Mesendoderm (in vitro differentiated cells): ENCODE measurements at regions not wholly inside any gene's neighbourhood (a gene's known extent, or its start where the extent isn't known, plus 50 kb on each side); places are given as distances from the start of the nearest gene placed in this dataset.

ENCODE experiments used
- DNase-seq: peaks from one replicate; pipeline ENCODE4 v3.0.0; 2013
- H2AK5ac ChIP-seq: 2 replicates; pipeline ENCODE4 v1.6.1; 2013; ENCODE audit warnings: low read length, inconsistent platforms
- H2BK120ac ChIP-seq: 2 replicates; pipeline ENCODE4 v1.6.1; 2013; ENCODE audit warnings: low read depth, mild to moderate bottlenecking, low read length, moderate library complexity, mixed read lengths
- H2BK15ac ChIP-seq: replicated peaks from 2 replicates; pipeline ENCODE4 v1.6.1; 2013; ENCODE audit warnings: low read depth, mild to moderate bottlenecking, moderate library complexity
- H2BK5ac ChIP-seq: 2 replicates; pipeline ENCODE4 v1.6.1; 2013; ENCODE audit warnings: low read length, inconsistent platforms
- H3K18ac ChIP-seq: 2 replicates; pipeline ENCODE4 v1.6.1; 2013; ENCODE audit warnings: mild to moderate bottlenecking, low read length, mixed read lengths
- H3K23ac ChIP-seq: one replicate; pipeline ENCODE4 v1.6.1; 2013; ENCODE audit warnings: low read length
- H3K27ac ChIP-seq: 2 replicates; pipeline ENCODE4 v1.5.1; 2013; ENCODE audit warnings: low read depth, mild to moderate bottlenecking, inconsistent platforms, low read length, moderate library complexity
- H3K27me3 ChIP-seq: 2 replicates; pipeline ENCODE4 v1.6.1; 2013; ENCODE audit warnings: low read length, control low read depth, mild to moderate bottlenecking, inconsistent platforms; ENCODE audit not compliant: insufficient read depth, poor library complexity
- H3K36me3 ChIP-seq: 2 replicates; pipeline ENCODE4 v1.6.1; 2013; ENCODE audit warnings: low read length, inconsistent platforms; ENCODE audit not compliant: control insufficient read depth, insufficient read depth
- H3K4ac ChIP-seq: one replicate; pipeline ENCODE4 v1.6.1; 2013; ENCODE audit warnings: low read depth, mild to moderate bottlenecking, low read length, moderate library complexity
- H3K4me1 ChIP-seq: 2 replicates; pipeline ENCODE4 v1.6.1; 2013; ENCODE audit warnings: low read depth, low read length, inconsistent platforms; ENCODE audit not compliant: control insufficient read depth
- H3K4me2 ChIP-seq: 2 replicates; pipeline ENCODE4 v1.6.1; 2013; ENCODE audit warnings: low read length
- H3K4me3 ChIP-seq: 2 replicates; pipeline ENCODE4 v1.5.1; 2013; ENCODE audit warnings: mild to moderate bottlenecking, low read length
- H3K56ac ChIP-seq: one replicate; pipeline ENCODE4 v1.6.1; 2013; ENCODE audit warnings: low read length
- H3K79me1 ChIP-seq: 2 replicates; pipeline ENCODE4 v1.6.1; 2013; ENCODE audit warnings: low read length, inconsistent platforms
- H3K79me2 ChIP-seq: 2 replicates; pipeline ENCODE4 v1.6.1; 2013; ENCODE audit warnings: mild to moderate bottlenecking, low read length; ENCODE audit not compliant: control insufficient read depth, insufficient read depth
- H3K9ac ChIP-seq: 2 replicates; pipeline ENCODE4 v1.6.1; 2013; ENCODE audit warnings: low read length, inconsistent platforms
- H4K5ac ChIP-seq: one replicate; pipeline ENCODE4 v1.6.1; 2013; ENCODE audit warnings: low read length
- H4K8ac ChIP-seq: one replicate; pipeline ENCODE4 v1.6.1; 2013; ENCODE audit warnings: low read depth, mild to moderate bottlenecking, control low read depth, low read length, moderate library complexity
- WGBS: extraction: QIAGEN DNeasy Blood & Tissue Kit; methylation state at CpG from one replicate; pipeline ENCODE4 v1.1.7; 2013; ENCODE audit warnings: low lambda C conversion rate, missing lambda C conversion rate; ENCODE audit not compliant: insufficient coverage; ENCODE audit errors: extremely low coverage; 5-methylcytosine and 5-hydroxymethylcytosine counted together

GRCh38 chr2:239568601-239569000, 167.8 kb upstream of the HDAC4 start:
- Histone ChIP-seq H3K36me3 (no peaks in the 10 kb centered on the region), H3K4me2 (no peak overlapping the region), H3K27ac (no peak overlapping the region), H4K5ac (no peak overlapping the region), H3K56ac (no peak overlapping the region), H3K23ac (no peak overlapping the region), H3K27me3 (no peaks in the 10 kb centered on the region), H2BK120ac (no peak overlapping the region), H2BK5ac (no peak overlapping the region), H3K4me1 (no peaks in the 10 kb centered on the region), H3K4me3 (no peak overlapping the region), H2BK15ac (no peak overlapping the region), H3K4ac (no peak overlapping the region), H4K8ac (no peak overlapping the region), H2AK5ac (no peak overlapping the region), H3K9ac (no peak overlapping the region), H3K79me2 (no peaks in the 10 kb centered on the region), H3K79me1 (no peaks in the 10 kb centered on the region), H3K18ac (no peak overlapping the region)
- DNase-seq = no peak
- WGBS = no CpG with 5 or more reads among the region's 4 CpGs

GRCh38 chr2:239567786-239568185, 167.0 kb upstream of the HDAC4 start:
- Histone ChIP-seq H3K9ac (no peak overlapping the region), H3K4ac (no peak overlapping the region), H3K4me3 (no peak overlapping the region), H3K23ac (no peak overlapping the region), H3K79me2 (no peaks in the 10 kb centered on the region), H3K79me1 (no peaks in the 10 kb centered on the region), H2BK5ac (no peak overlapping the region), H3K4me1 (no peaks in the 10 kb centered on the region), H4K8ac (no peak overlapping the region), H3K27ac (no peak overlapping the region), H3K4me2 (no peak overlapping the region), H2BK120ac (no peak overlapping the region), H4K5ac (no peak overlapping the region), H3K27me3 (no peaks in the 10 kb centered on the region), H2AK5ac (no peak overlapping the region), H3K18ac (no peak overlapping the region), H2BK15ac (no peak overlapping the region), H3K56ac (no peak overlapping the region), H3K36me3 (no peaks in the 10 kb centered on the region)
- WGBS = no CpG with 5 or more reads among the region's 13 CpGs
- DNase-seq = no peak

- Histone ChIP-seq H3K79me1 (no peaks in the 10 kb centered on the region), H3K4me3 (no peak overlapping the region), H3K23ac (no peak overlapping the region), H4K8ac (no peak overlapping the region), H3K4me1 (no peaks in the 10 kb centered on the region), H3K27ac (no peak overlapping the region), H3K27me3 (no peaks in the 10 kb centered on the region), H3K18ac (no peak overlapping the region), H3K56ac (no peak overlapping the region), H2BK15ac (no peak overlapping the region), H3K36me3 (no peaks in the 10 kb centered on the region), H3K4me2 (no peak overlapping the region), H2BK5ac (no peak overlapping the region), H2AK5ac (no peak overlapping the region), H3K9ac (no peak overlapping the region), H2BK120ac (no peak overlapping the region), H3K79me2 (no peaks in the 10 kb centered on the region), H4K5ac (no peak overlapping the region), H3K4ac (no peak overlapping the region)
- WGBS = no CpG with 5 or more reads among the region's 10 CpGs
- peak; percentile 5 for DNase-seq
These were observed 166.3 kb upstream of the HDAC4 start for GRCh38 chr2:239566995-239567568.

- Histone ChIP-seq H3K27ac (no peak overlapping the region), H3K36me3 (no peaks in the 10 kb centered on the region), H3K79me2 (no peaks in the 10 kb centered on the region), H3K4ac (no peak overlapping the region), H3K56ac (no peak overlapping the region), H2AK5ac (no peak overlapping the region), H3K18ac (no peak overlapping the region), H3K4me2 (no peak overlapping the region), H3K27me3 (no peaks in the 10 kb centered on the region), H3K4me1 (no peaks in the 10 kb centered on the region), H3K9ac (no peak overlapping the region), H4K5ac (no peak overlapping the region), H2BK120ac (no peak overlapping the region), H2BK5ac (no peak overlapping the region), H2BK15ac (no peak overlapping the region), H3K79me1 (no peaks in the 10 kb centered on the region), H3K4me3 (no peak overlapping the region), H4K8ac (no peak overlapping the region), H3K23ac (no peak overlapping the region)
- no peak for DNase-seq
- 100% methylated on average over 1 of the region's 15 CpGs for WGBS
These were observed 165.6 kb upstream of the HDAC4 start for GRCh38 chr2:239566162-239566994.

GRCh38 chr2:239564587-239564986, 163.8 kb upstream of the HDAC4 start:
- Histone ChIP-seq H4K5ac (no peak overlapping the region), H3K79me2 (no peaks in the 10 kb centered on the region), H4K8ac (no peak overlapping the region), H3K9ac (no peak overlapping the region), H3K4me3 (no peak overlapping the region), H3K36me3 (no peaks in the 10 kb centered on the region), H3K79me1 (no peaks in the 10 kb centered on the region), H3K4ac (no peak overlapping the region), H3K4me1 (no peaks in the 10 kb centered on the region), H3K56ac (no peak overlapping the region), H2BK120ac (no peak overlapping the region), H3K18ac (no peak overlapping the region), H3K27ac (no peak overlapping the region), H2AK5ac (no peak overlapping the region), H3K4me2 (no peak overlapping the region), H3K27me3 (no peaks in the 10 kb centered on the region), H3K23ac (no peak overlapping the region), H2BK15ac (no peak overlapping the region), H2BK5ac (no peak overlapping the region)
- no CpG with 5 or more reads among the region's 10 CpGs for WGBS
- no peak for DNase-seq
